ENCODE measurements at regions not wholly inside any gene's neighbourhood (a gene's known extent, or its start where the extent isn't known, plus 50 kb on each side); places are given as distances from the start of the nearest gene placed in this dataset.

DNA sequence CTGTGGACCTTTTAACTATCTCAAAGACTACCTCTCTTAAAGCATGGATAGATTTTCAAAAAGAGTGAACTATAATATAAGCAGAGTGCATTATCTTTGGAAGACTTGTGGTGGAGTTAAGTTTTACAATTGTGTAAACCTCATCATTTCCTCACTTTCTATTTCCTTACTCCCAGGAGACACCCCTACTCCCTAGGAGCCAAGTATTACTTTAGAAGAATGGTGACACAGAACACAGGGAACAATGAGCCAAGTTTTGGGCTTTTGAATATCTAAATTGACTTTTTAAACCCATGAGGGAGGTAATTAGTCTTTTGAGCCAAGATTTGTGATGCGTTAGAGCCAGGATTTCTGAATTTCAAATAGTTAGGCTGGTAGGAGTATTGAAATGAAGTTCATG is 78.9 kb upstream of the UNC5C start:
- H3K9me3 ChIP-seq = no peaks in the 10 kb centered on the region
- POLR2A ChIA-PET = no interaction called here
- H3K4me1 ChIP-seq = no peaks in the 10 kb centered on the region
- FAIRE-seq (no peak), ATAC-seq (no peak), DNase-seq (ENCODE audit: low read depth in 1 of 2, low spot score in 1 of 2) (no peak)
- CTCF ChIA-PET = no interaction called here
- no peak overlapping the region for H3K4me3 ChIP-seq
- TF ChIP-seq NR3C1 (IDR thresholded peaks at IDR 0.05) (no peak), HOXB13 (CRISPR knock-in tag; IDR thresholded peaks at IDR 0.05; ENCODE audit: low read depth) (no peak)
- H3K4me2 ChIP-seq = no peak overlapping the region
- H3K27ac ChIP-seq = no peak overlapping the region
- 88% methylated on average over 1 of the region's 1 CpG for WGBS (ENCODE audit: missing lambda C conversion rate)

DNA sequence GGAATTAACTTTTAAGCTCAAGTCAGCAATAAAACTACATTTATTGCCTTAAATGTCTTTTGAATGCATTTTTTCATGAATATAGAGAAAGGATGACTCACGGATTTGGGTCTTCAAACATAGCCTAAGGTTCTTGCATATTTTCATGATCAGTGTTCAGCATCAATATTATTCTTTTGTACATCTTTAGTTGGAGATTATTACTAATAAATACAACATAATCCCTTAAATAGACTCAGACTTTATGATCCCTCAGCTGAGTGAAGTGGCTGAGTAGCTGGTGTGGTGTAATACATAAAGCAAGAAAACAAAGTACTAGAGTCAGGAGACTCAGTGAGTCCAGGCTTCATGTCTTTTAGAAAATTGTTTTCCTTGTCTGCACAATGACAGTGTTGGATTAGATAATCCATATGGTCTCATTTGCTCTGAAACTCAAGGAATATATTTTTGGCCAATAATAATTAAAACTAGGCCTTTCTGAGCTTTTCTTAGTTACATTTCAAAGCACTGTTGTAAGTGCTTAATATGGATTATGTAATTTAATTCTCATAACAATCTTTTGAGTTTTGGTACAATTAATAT is 78.3 kb upstream of the UNC5C start:
- no peak for FAIRE-seq
- Histone ChIP-seq H3K4me2 (no peak overlapping the region), H3K27ac (no peak overlapping the region), H3K4me3 (no peak overlapping the region), H3K4me1 (no peaks in the 10 kb centered on the region), H3K9me3 (no peaks in the 10 kb centered on the region)
- CTCF ChIA-PET = no interaction called here
- WGBS (ENCODE audit: missing lambda C conversion rate) = 61% methylated on average over 1 of the region's 1 CpG
- POLR2A ChIA-PET = no interaction called here
- no peak for ATAC-seq
- TF ChIP-seq EHMT2 (IDR thresholded peaks at IDR 0.05; ENCODE audit: low read depth) = no peak
- no peak for TF ChIP-seq KDM1A (IDR thresholded peaks at IDR 0.05; ENCODE audit: low read depth)
- TF ChIP-seq ESRRA (IDR thresholded peaks at IDR 0.05; ENCODE audit: borderline replicate concordance, low read length) = no peak
- TF ChIP-seq GATA3 (IDR thresholded peaks at IDR 0.05; ENCODE audit: borderline replicate concordance) = no peak
- TF ChIP-seq, protein P1, sequence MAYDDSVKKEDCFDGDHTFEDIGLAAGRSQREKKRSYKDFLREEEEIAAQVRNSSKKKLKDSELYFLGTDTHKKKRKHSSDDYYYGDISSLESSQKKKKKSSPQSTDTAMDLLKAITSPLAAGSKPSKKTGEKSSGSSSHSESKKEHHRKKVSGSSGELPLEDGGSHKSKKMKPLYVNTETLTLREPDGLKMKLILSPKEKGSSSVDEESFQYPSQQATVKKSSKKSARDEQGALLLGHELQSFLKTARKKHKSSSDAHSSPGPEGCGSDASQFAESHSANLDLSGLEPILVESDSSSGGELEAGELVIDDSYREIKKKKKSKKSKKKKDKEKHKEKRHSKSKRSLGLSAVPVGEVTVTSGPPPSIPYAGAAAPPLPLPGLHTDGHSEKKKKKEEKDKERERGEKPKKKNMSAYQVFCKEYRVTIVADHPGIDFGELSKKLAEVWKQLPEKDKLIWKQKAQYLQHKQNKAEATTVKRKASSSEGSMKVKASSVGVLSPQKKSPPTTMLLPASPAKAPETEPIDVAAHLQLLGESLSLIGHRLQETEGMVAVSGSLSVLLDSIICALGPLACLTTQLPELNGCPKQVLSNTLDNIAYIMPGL (CRISPR knock-in tag; IDR thresholded peaks at IDR 0.05; ENCODE audit: borderline replicate concordance) = no peak
- TF ChIP-seq, protein P2, sequence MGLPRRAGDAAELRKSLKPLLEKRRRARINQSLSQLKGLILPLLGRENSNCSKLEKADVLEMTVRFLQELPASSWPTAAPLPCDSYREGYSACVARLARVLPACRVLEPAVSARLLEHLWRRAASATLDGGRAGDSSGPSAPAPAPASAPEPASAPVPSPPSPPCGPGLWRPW (IDR thresholded peaks at IDR 0.05) = no peak
- TF ChIP-seq FOXS1 (CRISPR knock-in tag; IDR thresholded peaks at IDR 0.05) = no peak
- no peak for TF ChIP-seq CEBPB (IDR thresholded peaks at IDR 0.05)
- no peak for DNase-seq (ENCODE audit: low read depth in 1 of 2, low spot score in 1 of 2)

DNA sequence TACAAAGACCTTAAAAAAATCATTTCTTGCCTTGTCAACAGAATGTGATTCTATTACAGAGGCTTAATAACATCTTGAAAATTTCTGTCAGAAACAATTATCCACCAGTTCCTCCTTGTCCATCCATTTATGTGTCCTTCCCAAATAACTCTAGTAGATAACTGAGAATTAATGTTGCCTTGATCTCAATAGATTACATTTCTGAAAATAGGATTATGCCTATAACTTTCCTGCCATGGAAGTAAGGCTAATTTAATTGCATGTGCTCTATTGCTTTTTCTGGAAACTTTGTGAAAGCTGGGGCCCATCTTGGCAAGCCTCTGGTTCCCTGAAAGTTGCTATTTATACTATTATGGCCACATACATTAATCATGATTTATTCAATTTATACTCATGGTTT is 76.2 kb upstream of the UNC5C start:
- no peak for DNase-seq (ENCODE audit: low read depth in 1 of 2, low spot score in 1 of 2)
- Histone ChIP-seq H3K4me3 (no peak overlapping the region), H3K9me3 (no peaks in the 10 kb centered on the region), H3K27ac (no peak overlapping the region), H3K4me1 (no peaks in the 10 kb centered on the region), H3K4me2 (no peak overlapping the region)
- ChIA-PET CTCF (no interaction called here), POLR2A (no interaction called here)
- no peak for ATAC-seq
- TF ChIP-seq EHMT2 (IDR thresholded peaks at IDR 0.05; ENCODE audit: low read depth) = no peak
- TF ChIP-seq, protein P3, sequence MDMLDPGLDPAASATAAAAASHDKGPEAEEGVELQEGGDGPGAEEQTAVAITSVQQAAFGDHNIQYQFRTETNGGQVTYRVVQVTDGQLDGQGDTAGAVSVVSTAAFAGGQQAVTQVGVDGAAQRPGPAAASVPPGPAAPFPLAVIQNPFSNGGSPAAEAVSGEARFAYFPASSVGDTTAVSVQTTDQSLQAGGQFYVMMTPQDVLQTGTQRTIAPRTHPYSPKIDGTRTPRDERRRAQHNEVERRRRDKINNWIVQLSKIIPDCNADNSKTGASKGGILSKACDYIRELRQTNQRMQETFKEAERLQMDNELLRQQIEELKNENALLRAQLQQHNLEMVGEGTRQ (IDR thresholded peaks at IDR 0.05) = no peak
- TF ChIP-seq MAFK (IDR thresholded peaks at IDR 0.05; ENCODE audit: partially characterized antibody) = no peak
- no peak for TF ChIP-seq ZSCAN20 (CRISPR knock-in tag; IDR thresholded peaks at IDR 0.05)
- TF ChIP-seq NFE2L2 (conservative IDR thresholded peaks at IDR 0.05; ENCODE audit: low read length) = no peak
- TF ChIP-seq CBX2 (IDR thresholded peaks at IDR 0.05; ENCODE audit: borderline replicate concordance, low read depth) = no peak
- TF ChIP-seq FOSL2 (IDR thresholded peaks at IDR 0.05) = no peak
- TF ChIP-seq FOSL2 (CRISPR knock-in tag; IDR thresholded peaks at IDR 0.05) = no peak
- TF ChIP-seq, protein P2 (IDR thresholded peaks at IDR 0.05) = no peak
- no peak for TF ChIP-seq BHLHE40 (IDR thresholded peaks at IDR 0.05; ENCODE audit: low read depth, low read length)
- no peak for FAIRE-seq
